ENCODE measurements at regions not wholly inside any gene's neighbourhood (a gene's known extent, or its start where the extent isn't known, plus 50 kb on each side); places are given as distances from the start of the nearest gene placed in this dataset.

DNA sequence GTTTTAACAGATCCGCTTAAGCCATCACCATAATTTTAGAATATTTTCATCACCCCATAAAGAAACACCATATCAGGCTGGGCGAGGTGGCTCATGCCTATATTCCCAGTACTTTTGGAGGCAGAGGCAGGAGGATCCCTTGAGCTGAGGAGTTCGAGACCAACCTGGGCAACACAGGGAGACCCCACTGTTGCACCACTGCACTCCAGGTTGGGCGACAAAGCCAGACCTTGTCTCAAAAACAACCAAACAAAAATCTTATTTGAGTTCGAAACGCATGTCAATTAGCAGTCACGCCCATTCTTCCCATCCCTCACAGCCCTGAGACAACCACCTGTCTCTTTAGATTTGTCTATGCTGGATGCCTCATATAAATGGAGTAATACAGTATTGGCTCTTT, 119.9 kb downstream of the KLF13 start:
- no peak for TF ChIP-seq POLR2A (IDR thresholded peaks at IDR 0.05)
- TF ChIP-seq, protein P1, sequence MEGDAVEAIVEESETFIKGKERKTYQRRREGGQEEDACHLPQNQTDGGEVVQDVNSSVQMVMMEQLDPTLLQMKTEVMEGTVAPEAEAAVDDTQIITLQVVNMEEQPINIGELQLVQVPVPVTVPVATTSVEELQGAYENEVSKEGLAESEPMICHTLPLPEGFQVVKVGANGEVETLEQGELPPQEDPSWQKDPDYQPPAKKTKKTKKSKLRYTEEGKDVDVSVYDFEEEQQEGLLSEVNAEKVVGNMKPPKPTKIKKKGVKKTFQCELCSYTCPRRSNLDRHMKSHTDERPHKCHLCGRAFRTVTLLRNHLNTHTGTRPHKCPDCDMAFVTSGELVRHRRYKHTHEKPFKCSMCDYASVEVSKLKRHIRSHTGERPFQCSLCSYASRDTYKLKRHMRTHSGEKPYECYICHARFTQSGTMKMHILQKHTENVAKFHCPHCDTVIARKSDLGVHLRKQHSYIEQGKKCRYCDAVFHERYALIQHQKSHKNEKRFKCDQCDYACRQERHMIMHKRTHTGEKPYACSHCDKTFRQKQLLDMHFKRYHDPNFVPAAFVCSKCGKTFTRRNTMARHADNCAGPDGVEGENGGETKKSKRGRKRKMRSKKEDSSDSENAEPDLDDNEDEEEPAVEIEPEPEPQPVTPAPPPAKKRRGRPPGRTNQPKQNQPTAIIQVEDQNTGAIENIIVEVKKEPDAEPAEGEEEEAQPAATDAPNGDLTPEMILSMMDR (IDR thresholded peaks at IDR 0.05): no peak

Data from thyroid gland (tissue), 4 donors.